NCI-H226 (cell line): ENCODE measurements at regions not wholly inside any gene's neighbourhood (a gene's known extent, or its start where the extent isn't known, plus 50 kb on each side); places are given as distances from the start of the nearest gene placed in this dataset.
A peak's percentile ranks its signal among the peaks of the same experiment; 100 is the strongest.

Experiments used
- DNase-seq: peaks from one replicate; pipeline ENCODE4 v3.0.0-alpha.2; 2015

DNA sequence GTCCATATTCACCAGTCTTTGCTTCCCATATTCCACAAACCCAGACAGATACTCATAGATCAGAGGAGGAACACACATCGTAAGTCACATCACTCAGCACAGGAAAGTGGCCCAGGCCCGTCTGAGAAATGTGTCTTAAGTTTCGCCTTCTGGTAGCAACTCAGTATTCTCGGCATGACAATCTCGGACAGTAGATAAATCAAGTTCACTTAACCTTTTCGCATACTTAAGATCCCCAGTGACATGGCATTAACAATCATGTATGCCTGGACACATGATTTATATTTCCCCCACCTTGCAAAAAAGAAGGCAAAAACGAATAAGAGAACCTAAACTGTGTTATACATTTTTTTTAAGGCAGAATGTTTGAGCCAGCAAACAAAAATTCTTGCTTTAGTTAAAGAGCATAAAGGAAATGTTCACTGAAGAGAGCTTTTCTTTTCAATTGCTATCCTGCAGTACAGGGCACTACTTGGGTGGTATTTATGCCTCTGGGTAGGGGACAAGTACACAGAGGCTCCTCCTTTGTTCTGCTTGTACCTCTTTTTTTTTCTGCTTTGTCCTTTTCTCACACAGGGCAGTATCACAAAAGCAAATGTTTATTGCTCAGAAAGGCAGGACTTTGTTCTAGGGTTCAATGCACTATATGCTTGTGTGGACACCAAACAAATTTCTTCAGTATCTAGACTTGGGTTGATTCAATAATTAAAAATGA is 360.6 kb downstream of the TDRD3 start:
- DNase-seq, result no peak

DNA sequence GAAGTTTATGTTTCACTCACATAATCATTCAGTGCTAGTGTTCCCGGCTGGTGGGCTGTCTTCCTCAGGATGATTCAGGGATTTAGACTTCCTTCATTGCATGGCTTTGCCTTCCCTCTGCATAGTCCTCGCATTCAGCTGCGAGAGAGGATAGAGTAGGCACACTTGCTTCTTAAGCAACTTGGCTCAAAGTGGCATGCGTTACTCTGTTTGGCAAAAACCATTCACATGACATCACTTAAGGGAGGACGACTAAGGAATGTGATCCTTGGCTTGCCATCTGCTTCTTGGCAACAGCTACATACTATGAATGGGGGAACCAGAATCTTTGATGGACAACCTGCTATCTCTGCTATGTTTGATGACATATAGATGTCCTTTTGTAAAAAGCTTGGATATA is 359.3 kb downstream of the TDRD3 start:
- DNase-seq, result peak; percentile 90

DNA sequence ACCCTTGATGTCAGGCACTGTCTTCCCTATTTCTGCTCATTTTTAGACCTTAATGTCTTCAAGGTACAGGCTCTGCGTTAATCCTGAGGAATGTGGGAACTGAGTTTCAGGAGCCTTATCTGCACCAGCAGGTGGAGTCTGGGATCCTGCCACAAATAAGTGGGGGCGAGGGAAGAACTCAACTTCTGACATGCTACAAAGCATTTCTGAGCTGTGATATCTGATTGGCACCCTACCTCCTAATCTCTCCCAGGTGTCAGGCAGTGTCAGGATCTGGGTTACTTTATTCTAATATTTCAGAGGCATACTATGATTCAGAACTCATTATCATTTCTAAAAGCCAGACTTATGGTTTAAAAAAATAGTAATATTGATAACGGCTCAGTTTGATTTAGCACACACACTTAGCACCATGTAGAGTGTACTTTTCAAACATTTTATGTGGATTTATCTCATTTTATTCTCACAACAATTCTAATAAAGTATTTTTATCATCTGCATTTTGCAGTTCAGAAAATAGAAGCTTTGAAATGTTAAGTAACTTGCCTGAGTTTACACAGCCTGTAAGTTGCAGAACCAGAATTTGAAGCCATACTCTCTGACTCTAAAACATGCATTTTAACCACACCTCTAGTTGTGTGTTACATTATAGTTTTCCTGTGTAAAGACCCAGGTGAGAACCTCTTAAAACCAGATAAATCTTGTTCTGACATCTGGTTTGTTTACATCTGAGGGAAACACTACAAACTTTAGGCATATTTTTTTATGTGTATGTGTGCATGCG is 358.6 kb downstream of the TDRD3 start:
- peak; percentile 94 for DNase-seq

DNA sequence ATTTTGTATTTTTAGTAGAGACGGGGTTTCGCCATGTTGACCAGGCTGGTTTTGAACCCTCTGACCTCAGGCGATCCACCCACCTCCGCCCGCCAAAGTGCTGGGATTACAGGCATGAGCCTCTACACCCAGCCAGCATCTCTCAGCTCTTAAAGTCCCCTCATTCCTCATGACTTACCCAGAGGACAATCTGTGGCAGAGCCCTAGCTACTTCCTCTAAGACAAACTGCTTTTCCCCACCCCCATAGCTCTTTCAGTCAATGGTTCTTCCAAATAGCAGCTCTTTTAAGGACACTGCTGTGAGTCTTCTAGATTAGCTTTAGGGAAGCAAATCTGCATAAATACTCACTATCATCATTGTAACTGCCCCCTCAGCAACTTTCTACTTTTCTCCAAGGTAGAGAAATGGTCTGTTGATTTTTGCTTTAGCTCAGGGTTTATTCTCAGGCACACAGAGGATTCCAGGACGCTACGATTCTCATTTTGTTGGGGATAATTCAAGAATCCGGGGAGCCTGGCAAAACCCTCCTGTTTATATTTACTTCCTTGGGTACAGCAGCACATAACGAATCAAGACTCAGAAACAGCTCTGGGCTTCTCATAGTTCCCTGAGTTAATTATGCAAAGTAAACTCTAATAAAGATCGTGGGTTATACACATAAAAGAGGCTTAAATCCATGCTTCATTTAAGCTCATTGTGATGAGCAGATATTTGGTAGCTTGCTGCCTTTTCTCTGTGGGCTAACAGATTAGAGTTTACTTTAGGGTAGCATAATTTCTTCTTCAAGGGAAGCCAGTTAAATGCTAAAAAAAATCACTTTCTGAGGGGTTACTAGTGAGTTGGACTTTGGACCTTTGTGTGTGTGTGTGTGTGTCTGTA is 357.4 kb downstream of the TDRD3 start:
- DNase-seq, result no peak

DNA sequence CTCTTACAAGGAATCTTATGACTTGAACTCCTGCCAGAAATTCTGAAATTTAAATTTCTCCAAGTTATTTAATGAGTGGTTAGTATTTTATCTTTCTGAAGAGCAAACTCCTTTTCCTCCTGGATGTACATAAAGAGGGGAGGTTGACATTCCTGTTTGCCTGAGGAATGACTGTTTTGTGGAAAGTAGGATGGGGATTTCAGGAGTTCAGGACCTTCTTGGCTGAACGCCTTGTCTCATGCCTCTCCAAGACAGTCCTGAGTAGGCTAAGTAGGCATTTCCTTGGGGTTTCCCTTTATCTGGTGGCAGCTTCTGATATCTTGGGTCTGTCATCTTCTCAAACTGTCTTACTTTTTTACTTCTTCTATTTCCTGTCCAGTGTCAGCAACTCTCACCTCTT is 356.6 kb downstream of the TDRD3 start:
- peak; percentile 92 for DNase-seq

DNA sequence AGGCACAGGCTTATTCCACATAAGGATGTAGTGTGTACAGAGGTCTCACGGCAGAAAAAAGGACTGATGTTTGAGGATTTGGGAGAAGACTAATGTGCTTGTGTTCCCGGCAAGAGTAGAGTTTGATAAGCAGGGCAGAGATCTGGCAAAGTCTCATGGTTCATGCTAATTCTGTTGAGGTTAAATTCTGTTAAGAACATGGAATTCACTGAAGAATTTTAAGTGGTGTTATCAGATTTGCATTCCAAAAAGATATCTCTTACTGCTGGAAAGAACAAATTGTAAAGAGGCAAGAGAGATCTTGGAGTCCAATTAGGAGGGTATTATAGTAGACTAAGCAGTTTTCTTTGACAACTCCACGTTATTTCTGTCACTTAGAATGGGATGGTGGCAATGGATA is 348.3 kb downstream of the TDRD3 start:
- no peak for DNase-seq

DNA sequence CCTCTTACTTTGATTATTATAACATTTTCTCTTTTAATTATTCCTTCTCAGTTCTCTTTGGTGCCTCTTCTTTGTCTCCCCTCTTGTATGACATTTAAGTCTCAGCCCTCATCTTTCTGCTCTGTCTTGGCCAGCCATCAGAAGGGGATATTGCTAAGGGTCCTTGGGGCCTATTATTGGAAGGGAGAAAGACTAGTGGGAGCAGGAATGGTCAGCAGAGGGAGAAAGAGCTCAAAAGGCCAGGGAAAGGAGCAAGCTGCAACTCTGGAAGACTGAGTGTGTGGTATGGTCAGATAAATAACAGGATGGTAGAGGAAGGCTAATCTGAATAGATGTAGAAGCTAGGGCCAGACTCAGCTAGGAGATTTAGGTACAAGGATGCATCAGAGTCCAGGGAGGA is 336.9 kb downstream of the TDRD3 start:
- DNase-seq, result no peak

DNA sequence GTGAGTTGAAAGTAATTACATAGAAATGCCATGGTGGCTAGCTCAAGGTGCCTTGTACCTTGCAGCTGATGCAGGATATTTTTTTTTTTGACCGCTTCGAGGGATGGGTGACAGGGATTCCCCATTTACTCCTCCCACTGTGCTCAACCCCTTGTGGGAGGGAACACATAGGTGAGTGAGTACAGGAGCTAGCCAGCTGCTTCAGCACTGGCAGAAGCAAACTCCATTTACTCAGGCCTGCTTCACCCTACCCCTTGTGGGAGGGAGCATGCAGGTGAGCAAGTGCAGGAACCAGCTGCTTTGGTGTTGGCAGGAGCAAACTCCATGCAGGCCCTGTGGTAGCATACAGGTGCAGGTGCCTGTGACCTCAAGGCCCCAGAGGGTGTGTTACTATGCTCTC is 330.1 kb downstream of the TDRD3 start:
- no peak for DNase-seq

DNA sequence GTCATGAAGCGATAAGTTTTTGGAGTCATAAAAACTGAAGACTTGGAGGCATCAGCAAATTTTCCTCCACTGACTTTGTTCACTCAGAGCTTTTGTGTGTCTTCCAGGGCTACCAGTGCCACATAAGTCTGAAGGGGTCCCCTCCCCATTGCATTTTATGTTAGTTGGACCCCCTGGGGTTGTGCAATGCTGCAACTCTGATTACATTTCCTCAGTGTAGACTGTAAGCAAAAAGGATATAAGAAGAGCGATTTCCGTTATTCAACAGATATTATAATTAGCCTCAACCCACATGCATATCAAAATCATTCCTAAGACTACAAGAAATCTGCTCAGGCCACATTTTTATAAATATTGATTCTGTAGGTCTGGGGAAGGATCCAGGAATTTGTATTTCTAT is 324.0 kb downstream of the TDRD3 start:
- no peak for DNase-seq

DNA sequence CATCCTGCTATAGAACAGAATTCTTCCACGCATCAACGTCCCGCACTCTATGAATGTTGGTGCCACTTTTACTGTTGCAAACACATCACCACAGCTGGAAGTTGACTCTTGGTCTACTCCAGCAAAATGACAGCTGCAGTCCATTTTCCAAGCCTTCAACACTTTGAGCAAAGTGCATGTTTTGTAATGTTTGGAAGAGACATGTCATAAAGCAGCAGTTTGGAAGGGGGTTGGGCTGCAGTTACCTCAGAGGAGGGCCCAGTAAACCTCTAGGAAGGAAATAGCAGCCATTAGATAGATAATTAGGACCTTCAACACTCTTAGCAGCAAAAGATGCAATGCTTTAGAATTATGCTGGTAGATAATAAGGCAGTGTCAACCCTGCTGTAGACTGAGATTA is 323.6 kb downstream of the TDRD3 start:
- no peak for DNase-seq

DNA sequence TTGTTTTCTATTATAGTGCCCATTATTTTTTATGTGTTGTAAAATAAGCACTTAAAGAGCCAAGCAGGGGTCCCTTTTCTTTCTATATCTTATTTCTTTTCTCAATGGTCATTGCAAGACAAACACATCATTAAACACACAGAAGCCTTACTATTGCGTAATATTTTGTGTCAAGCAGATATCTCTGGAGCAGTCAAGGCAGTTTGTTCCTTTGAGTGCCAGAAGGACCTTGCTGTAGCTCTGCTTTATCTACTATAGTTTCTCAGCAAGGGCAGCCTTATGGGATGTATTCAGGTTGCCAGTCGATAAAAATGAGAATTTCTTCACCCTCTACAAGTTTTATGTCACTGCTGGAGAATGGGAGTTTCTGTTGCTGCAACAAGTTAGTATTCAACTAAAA is 319.3 kb downstream of the TDRD3 start:
- no peak for DNase-seq

DNA sequence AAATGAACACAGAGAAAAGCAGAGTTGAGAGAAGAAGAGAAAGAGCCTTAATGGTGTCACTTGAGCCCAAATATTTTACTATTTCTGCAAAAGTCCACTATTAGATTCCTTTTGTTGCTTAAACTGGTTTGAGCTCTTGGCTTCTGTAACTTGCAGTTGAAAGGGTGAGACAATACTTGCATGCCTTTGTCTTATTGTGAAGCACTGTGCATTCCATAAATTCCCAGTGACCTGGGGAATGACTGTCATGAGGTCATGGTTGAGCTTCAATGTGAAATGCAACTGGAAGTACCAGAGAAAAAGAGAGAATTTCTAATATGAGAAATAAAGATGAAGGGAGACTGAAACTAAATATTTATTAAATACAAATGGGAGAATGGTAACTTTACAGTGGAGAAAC is 310.9 kb downstream of the TDRD3 start:
- no peak for DNase-seq

DNA sequence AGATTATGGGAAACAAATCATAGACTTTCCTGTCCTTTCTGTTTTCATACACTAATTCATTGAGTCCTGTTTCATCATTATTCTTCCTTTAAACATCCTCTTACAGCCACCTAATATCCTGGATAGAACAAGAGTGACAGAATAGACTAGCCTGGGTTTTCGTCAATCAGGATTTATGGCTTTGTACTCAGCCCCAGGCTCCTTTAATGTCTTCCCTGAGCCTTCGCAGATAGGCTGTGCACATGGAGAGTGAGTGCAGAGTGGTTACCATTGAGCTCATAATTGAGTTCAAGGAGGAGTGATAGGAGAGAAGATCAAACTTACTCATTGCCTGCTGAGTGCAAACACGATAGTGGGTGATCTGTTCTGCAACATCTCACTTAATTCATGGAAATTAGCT is 304.9 kb downstream of the TDRD3 start:
- DNase-seq, result no peak

DNA sequence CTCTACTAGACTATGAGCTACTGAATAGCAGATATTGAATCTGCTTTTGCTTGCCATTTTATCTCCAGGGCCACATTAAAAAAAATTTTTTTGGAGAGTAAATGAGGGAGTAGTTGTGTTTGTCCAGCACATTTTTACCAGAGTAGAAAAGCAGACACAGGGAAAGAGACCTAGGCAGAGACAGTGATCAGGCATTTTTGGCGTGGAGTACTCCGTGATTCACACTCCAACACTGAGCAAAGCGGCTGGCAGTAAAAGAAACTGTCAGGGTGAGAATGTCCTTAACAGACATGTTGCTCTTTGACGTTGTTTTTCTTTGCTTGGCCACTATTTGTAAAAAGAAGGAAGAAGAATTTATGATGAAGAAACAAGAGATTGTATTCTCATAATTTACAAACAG is 304.0 kb downstream of the TDRD3 start:
- DNase-seq, result no peak

DNA sequence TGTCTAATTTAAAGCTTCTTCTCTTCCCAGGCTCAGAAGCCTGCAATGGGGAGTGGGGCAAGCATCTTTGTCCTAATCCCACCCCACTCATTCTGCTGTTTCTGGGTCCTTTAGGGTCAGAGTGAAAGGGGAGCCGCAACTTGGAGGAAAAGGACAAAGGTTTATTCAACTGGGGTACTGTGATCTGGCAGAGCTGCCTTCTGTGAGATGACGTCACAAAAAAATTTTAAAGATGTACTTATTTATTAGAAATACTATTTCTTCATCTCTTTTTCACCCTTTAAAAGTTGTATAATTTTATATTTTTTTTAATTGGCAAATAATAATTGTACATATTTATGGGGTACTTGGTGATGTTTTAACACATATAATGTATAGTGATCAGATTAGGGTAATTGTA is 302.6 kb downstream of the TDRD3 start:
- no peak for DNase-seq

DNA sequence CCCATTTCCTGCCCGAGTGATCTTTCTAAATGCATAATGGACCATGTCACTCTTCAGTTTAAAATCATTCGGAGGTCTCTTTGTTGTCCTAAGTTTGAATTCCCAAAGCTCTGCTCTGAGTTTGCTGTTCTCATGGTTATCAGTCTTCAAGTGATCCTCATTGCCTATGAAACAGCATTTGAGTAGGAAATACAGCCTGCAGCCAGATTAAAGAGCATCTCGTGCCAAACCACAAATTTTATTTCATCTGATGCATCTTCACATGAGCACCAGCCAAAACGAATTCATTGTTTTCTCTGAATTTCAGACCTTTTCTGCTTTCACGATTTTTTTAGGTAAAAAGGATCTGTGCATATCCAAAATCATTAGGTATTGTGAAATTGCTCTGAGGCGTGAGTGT is 299.6 kb downstream of the TDRD3 start:
- DNase-seq, result no peak

DNA sequence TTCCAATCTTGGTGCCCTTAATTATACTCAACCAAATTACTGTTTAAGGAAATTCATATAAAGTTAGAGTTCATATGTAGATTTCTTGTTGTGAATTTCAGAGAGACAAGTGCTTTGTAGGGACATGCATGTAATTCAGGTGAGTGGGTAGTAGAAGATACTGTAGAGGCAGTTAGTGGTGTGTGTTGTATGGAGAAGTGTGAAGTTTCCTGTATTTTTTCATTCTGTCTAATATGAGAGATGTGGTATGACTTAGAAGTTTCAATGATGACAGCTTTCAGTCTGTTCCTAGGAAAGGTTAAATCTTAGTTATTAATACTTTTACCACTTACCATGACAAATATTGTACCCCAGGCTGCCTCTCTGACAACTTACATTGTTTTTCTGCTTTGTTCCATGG is 294.2 kb downstream of the TDRD3 start:
- no peak for DNase-seq

DNA sequence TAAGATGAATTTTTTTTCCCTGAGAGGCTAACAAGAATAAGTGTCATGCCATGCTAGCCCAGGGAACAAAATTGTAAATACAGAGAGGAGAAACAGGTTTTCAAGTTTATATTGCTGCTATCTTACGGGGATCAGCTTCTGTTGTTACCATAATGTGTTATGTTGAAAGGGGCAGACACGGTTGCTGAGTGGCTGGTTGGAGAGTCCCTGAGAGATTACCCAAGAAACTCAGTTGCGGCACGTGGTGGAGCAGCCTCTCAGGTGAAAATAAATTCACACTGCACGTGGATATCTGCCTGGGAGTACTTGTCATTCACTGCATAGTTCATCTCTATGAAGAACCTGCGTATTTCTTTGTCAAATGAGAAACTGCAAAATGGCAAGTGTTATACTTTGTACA is 293.6 kb downstream of the TDRD3 start:
- no peak for DNase-seq

DNA sequence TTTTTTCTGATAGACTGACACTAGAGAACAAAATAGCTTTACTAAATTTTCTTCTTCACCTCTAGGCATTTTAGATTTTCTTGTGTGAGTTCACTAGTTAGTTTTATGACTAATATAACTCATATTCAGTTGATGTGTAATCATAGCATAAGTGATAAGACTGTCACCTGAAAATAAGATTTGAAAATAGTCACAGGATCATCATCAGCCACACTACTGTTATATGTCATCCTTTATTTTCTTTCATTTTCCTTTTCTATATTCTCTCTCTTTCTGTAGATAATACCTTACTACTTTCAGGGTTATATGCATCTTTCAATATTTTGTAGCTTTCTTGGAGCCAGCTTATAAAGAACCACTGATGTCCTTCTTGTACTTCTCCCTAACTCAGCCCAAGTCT is 292.6 kb downstream of the TDRD3 start:
- DNase-seq, result no peak

DNA sequence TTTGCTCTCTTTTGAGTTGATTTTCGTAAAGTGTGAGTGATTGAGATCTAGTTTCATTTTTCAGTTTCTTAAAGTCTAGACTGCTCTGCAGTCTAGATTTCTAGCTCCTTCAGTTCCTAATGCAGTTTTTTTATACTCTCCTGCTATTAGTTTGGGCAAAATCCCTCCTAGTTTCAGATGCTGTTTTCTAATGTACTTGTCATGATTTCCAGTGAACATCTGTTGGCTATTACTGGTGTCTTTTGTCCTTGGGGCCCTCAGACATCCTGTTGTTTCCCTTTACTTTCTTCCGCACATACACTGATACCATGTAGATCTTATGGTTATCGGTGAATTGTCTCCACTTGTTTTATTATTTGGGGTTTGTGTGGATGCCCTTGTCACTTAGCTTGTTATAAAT is 292.1 kb downstream of the TDRD3 start:
- no peak for DNase-seq

DNA sequence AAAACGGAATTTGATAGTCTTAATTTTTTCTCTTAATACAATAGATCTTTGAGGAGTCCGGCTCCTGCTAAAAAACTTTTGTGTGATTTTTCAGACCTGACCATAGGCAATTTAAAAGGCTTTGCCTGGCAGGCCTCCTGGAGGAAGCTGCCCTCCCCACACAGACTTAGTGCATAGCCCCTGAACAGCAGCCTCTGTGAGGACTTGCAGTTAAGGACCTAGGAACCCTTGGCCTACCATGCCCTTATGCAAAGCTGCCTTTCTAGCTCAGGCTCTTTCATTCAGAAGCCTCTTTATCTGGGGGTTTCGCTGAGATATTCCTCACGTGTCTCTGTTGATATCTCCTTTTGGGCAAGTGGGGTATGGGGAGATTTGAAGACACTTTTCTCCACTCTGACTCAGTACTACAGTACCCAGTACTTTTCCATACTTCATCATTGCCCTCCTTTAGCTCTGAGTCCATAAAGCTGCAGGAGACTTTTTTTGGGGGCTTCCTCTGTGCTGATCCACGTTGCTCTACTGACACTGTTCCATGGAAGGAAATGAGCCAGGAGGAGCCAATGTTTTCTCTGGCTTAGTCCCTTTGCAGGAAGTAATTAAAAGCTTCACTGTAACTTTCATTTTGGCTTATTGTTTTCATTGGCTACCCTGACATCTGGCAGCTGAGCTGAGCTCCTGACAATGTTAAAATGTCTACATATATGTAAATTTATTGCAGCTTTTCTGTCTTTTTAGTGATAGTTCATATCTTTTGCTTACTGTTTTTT is 283.1 kb downstream of the TDRD3 start:
- no peak for DNase-seq

DNA sequence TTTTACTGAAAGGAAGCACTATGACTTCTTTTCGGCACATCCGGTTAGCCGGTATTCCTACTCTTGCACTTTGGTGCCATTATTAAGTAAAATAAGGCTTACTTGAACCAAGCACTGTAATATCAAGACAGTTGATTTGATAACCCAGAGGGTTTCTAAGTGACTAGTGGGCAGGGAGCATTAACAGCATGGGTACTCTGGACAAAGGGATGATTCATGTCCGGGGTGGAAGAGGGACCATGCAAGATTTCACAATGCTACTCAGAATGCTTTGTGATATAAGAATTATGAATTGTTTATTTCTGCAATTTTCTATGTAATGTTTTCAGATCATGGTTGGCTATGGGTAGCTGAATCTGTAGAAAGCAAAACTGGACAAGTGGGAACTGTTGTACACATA is 282.1 kb downstream of the TDRD3 start:
- DNase-seq, result peak; percentile 30

DNA sequence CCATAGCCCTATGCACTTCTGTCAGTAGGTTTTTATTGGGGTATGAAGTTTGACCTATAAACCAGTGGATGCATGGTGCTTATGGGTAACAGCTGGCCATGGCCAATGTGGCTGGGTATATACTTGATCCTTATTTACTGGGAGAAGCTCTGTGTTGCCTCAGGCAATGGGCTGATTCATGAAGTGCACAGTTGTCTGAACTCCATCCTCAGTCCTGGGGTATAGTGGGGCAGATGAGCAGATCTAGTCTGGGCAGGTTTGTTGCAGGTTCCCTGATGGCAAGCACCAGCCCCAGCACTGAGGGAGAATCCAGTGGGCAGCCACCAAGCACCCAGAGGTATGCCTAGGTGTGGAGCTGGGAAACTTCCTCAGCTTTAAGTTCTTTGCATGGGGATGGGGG is 274.4 kb downstream of the TDRD3 start:
- DNase-seq, result no peak
